HepG2 (cell line): ENCODE measurements at regions not wholly inside any gene's neighbourhood (a gene's known extent, or its start where the extent isn't known, plus 50 kb on each side); places are given as distances from the start of the nearest gene placed in this dataset.

Experiments
- AGO2 ChIP-seq: fragments of 200-400 bp; formaldehyde crosslinking; optimal IDR thresholded peaks from 2 replicates; pipeline ENCODE3; 2017; ENCODE audit warnings: mild to moderate bottlenecking, low read depth, low read length, moderate library complexity
- CHD2 ChIP-seq: IDR thresholded peaks from 2 replicates; pipeline ENCODE4 v1.6.1; 2011; ENCODE audit warnings: low read depth, low read length, improper control_type of control experiment
- ELF3 ChIP-seq: IDR thresholded peaks from 2 replicates; pipeline ENCODE4 v1.6.1; 2016; ENCODE audit warnings: missing genetic modification reagents, missing compliant biosample characterization
- HNF4G ChIP-seq, 2 experiments: sonication (generic) in 1 of 2; formaldehyde crosslinking in 1 of 2; IDR thresholded peaks; 2 replicates each; pipeline versions ENCODE4 v1.4.0 to v1.6.1; 2011 to 2020; ENCODE audit warnings: borderline replicate concordance in 2 of 2, low read depth in 2 of 2, mild to moderate bottlenecking in 2 of 2, low read length in 1 of 2, missing genetic modification reagents in 1 of 2, moderate library complexity in 1 of 2
- HOXA7 ChIP-seq: sonication (generic); formaldehyde crosslinking; IDR thresholded peaks from 2 replicates; pipeline ENCODE4 v1.8.1; 2022; ENCODE audit warnings: mild to moderate bottlenecking, missing genetic modification reagents, moderate library complexity
- KLF12 ChIP-seq: sonication (generic); formaldehyde crosslinking; IDR thresholded peaks from 2 replicates; pipeline ENCODE4 v1.4.0; 2020; ENCODE audit warnings: missing genetic modification reagents, borderline replicate concordance
- RBM39 ChIP-seq: fragments of 200-400 bp; formaldehyde crosslinking; IDR thresholded peaks from one replicate; pipeline ENCODE4 v1.6.1; 2018; ENCODE audit warnings: antibody characterized with exemption, mild to moderate bottlenecking, low read depth, low read length; ENCODE audit not compliant: poor library complexity, severe bottlenecking
- SOX13 ChIP-seq, 3 experiments: fragments of 450-650 bp in 1 of 3; sonication (generic) in 1 of 3; formaldehyde crosslinking in 1 of 3; IDR thresholded peaks in 2 of 3; conservative IDR thresholded peaks in 1 of 3; 2 replicates each; pipeline versions ENCODE4 v1.5.0 to v1.6.1; 2016 to 2020; ENCODE audit warnings: antibody characterized with exemption in 1 of 3, mild to moderate bottlenecking in 1 of 3, missing compliant biosample characterization in 1 of 3, missing genetic modification reagents in 1 of 3, moderate library complexity in 1 of 3
- SOX6 ChIP-seq, 2 experiments: fragments of 450-650 bp in 1 of 2; sonication (generic) in 1 of 2; formaldehyde crosslinking in 1 of 2; IDR thresholded peaks; 2 replicates each; pipeline versions ENCODE4 v1.4.0 to v1.6.1; 2017 to 2020; ENCODE audit warnings: antibody characterized with exemption in 1 of 2, mild to moderate bottlenecking in 1 of 2, missing genetic modification reagents in 1 of 2
- ZC3H13 ChIP-seq: sonication (generic); formaldehyde crosslinking; IDR thresholded peaks from 2 replicates; pipeline ENCODE4 v1.8.1; 2023; ENCODE audit warnings: mild to moderate bottlenecking, missing genetic modification reagents, moderate library complexity
- ZNF264 ChIP-seq: sonication (generic); formaldehyde crosslinking; IDR thresholded peaks from 2 replicates; pipeline ENCODE4 v1.4.0; 2020; ENCODE audit warnings: missing genetic modification reagents
- ZNF326 ChIP-seq: sonication (generic); formaldehyde crosslinking; IDR thresholded peaks from 2 replicates; pipeline ENCODE4 v1.4.0; 2020; ENCODE audit warnings: missing genetic modification reagents, borderline replicate concordance
- ZNF496 ChIP-seq: sonication (generic); formaldehyde crosslinking; IDR thresholded peaks from 2 replicates; pipeline ENCODE4 v1.8.1; 2023; ENCODE audit warnings: mild to moderate bottlenecking, moderate library complexity, missing genetic modification reagents; ENCODE audit not compliant: insufficient replicate concordance
- ZNF644 ChIP-seq: IDR thresholded peaks from 2 replicates; pipeline ENCODE4 v1.6.1; 2016; ENCODE audit warnings: low read depth
- TF ChIP-seq, protein P1 (sequence below): sonication (generic); formaldehyde crosslinking; IDR thresholded peaks from 2 replicates; pipeline ENCODE4 v1.8.0; 2022; ENCODE audit warnings: mild to moderate bottlenecking, missing genetic modification reagents, moderate library complexity
- TF ChIP-seq, protein P2 (sequence below): IDR thresholded peaks from 2 replicates; pipeline ENCODE4 v1.6.1; 2012; ENCODE audit warnings: low read length, improper control_type of control experiment
- TF ChIP-seq, protein P3 (sequence below): sonication (generic); IDR thresholded peaks from 2 replicates; pipeline ENCODE4 v1.6.1; 2016; ENCODE audit warnings: low read depth, borderline replicate concordance
- TF ChIP-seq, protein P4 (sequence below): sonication (generic); formaldehyde crosslinking; IDR thresholded peaks from 2 replicates; pipeline ENCODE4 v1.8.0; 2022; ENCODE audit warnings: mild to moderate bottlenecking, missing genetic modification reagents, borderline replicate concordance

DNA sequence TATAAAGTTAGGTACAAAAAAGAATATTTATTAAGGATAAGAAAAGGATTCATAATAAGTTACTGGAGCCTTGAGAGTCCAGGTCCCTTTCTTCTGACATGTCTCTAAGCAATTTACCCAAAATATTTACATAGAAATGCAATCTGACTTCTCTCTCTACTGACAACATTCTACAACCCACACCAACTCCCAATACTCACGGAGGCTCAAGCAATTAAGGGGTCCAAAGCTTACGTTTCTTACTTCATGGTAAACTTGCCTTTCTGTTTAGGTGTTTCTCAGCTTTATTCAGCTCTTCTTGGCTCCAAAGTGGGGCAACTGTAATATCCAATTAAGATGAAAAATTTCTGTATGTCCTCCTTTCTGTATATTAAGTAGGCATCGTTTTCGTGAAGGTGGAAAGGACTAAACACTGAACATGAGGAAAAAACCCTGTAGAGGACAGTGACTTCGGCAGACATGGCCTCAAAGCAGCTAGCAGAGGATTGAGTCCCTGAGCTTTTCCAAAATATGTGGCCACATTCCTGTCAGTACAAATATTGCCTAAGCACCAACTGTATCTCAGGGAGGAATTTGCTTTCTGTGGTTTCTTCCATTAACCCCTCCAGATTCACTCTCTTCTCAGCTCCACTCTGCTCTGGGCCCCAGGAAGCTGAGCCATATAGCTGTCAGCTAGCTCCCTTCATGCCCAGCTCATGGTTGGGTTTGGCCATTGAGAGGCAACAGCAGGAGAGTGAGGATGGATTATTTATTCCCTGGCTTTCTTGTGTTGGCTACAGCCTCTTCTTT is 67.9 kb upstream of the GLS start (continued):
- TF ChIP-seq ZNF496 (CRISPR knock-in tag) (no peak), ZNF264 (CRISPR knock-in tag) (no peak), RBM39 (no peak), SOX13 (IDR thresholded peaks at IDR 0.05) (no peak), SOX13 (CRISPR knock-in tag; conservative IDR thresholded peaks at IDR 0.05 in 1 of 2, IDR thresholded peaks at IDR 0.05 in 1 of 2) (peak in 1 of 2 experiments; percentile 78; a peak in 2 of 4 replicates), KLF12 (CRISPR knock-in tag) (no peak), ZNF326 (CRISPR knock-in tag) (no peak), HNF4G (IDR thresholded peaks at IDR 0.05; ENCODE audit: borderline replicate concordance, low read depth, low read length) (peak; percentile 57; the same call in 1 of the 2 replicates), HNF4G (CRISPR knock-in tag; IDR thresholded peaks at IDR 0.05; ENCODE audit: borderline replicate concordance, low read depth) (no peak), SOX6 (IDR thresholded peaks at IDR 0.05) (no peak), SOX6 (CRISPR knock-in tag; IDR thresholded peaks at IDR 0.05) (peak; percentile 76), ELF3 (peak; percentile 39; the same call in 1 of the 2 replicates), HOXA7 (CRISPR knock-in tag) (no peak), ZC3H13 (CRISPR knock-in tag) (no peak), CHD2 (no peak), ZNF644 (CRISPR knock-in tag) (peak; percentile 97), AGO2 (no peak)
- TF ChIP-seq, protein P1, sequence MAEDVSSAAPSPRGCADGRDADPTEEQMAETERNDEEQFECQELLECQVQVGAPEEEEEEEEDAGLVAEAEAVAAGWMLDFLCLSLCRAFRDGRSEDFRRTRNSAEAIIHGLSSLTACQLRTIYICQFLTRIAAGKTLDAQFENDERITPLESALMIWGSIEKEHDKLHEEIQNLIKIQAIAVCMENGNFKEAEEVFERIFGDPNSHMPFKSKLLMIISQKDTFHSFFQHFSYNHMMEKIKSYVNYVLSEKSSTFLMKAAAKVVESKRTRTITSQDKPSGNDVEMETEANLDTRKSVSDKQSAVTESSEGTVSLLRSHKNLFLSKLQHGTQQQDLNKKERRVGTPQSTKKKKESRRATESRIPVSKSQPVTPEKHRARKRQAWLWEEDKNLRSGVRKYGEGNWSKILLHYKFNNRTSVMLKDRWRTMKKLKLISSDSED (CRISPR knock-in tag) = no peak
- TF ChIP-seq, protein P2, sequence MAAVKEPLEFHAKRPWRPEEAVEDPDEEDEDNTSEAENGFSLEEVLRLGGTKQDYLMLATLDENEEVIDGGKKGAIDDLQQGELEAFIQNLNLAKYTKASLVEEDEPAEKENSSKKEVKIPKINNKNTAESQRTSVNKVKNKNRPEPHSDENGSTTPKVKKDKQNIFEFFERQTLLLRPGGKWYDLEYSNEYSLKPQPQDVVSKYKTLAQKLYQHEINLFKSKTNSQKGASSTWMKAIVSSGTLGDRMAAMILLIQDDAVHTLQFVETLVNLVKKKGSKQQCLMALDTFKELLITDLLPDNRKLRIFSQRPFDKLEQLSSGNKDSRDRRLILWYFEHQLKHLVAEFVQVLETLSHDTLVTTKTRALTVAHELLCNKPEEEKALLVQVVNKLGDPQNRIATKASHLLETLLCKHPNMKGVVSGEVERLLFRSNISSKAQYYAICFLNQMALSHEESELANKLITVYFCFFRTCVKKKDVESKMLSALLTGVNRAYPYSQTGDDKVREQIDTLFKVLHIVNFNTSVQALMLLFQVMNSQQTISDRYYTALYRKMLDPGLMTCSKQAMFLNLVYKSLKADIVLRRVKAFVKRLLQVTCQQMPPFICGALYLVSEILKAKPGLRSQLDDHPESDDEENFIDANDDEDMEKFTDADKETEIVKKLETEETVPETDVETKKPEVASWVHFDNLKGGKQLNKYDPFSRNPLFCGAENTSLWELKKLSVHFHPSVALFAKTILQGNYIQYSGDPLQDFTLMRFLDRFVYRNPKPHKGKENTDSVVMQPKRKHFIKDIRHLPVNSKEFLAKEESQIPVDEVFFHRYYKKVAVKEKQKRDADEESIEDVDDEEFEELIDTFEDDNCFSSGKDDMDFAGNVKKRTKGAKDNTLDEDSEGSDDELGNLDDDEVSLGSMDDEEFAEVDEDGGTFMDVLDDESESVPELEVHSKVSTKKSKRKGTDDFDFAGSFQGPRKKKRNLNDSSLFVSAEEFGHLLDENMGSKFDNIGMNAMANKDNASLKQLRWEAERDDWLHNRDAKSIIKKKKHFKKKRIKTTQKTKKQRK = no peak
- TF ChIP-seq, protein P3, sequence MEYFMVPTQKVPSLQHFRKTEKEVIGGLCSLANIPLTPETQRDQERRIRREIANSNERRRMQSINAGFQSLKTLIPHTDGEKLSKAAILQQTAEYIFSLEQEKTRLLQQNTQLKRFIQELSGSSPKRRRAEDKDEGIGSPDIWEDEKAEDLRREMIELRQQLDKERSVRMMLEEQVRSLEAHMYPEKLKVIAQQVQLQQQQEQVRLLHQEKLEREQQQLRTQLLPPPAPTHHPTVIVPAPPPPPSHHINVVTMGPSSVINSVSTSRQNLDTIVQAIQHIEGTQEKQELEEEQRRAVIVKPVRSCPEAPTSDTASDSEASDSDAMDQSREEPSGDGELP = no peak
- TF ChIP-seq, protein P4, sequence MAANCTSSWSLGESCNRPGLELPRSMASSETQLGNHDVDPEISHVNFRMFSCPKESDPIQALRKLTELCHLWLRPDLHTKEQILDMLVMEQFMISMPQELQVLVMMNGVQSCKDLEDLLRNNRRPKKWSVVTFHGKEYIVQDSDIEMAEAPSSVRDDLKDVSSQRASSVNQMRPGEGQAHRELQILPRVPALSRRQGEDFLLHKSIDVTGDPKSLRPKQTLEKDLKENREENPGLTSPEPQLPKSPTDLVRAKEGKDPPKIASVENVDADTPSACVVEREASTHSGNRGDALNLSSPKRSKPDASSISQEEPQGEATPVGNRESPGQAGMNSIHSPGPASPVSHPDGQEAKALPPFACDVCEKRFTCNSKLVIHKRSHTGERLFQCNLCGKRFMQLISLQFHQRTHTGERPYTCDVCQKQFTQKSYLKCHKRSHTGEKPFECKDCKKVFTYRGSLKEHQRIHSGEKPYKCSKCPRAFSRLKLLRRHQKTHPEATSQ (CRISPR knock-in tag) = peak; percentile 61
